Activated T-helper 2 cell treated with anti-CD3 and anti-CD28 coated beads, Interferon-gamma antibody, Interleukin-2, Interleukin-4, amounts not matched to agents 10 μg/mL and 5 μg/mL and 100 μg/mL, durations not matched to agents 14 hours and 24 hours and 36 hours (primary cell): ENCODE measurements at regions not wholly inside any gene's neighbourhood (a gene's known extent, or its start where the extent isn't known, plus 50 kb on each side); places are given as distances from the start of the nearest gene placed in this dataset.

Experiments
- DNase-seq: peaks from one replicate; pipeline ENCODE4 v3.0.0; 2021; ENCODE audit warnings: low spot score
- H3K27ac Mint-ChIP-seq: one replicate; pipeline ENCODE4 v1.8.0; 2021; ENCODE audit warnings: mixed read lengths
- H3K27me3 Mint-ChIP-seq: one replicate; pipeline ENCODE4 v1.8.0; 2021; ENCODE audit warnings: low read depth, mixed read lengths
- H3K36me3 Mint-ChIP-seq: one replicate; pipeline ENCODE4 v1.8.0; 2021; ENCODE audit warnings: low read depth, mixed read lengths
- H3K4me1 Mint-ChIP-seq: one replicate; pipeline ENCODE4 v1.8.0; 2021; ENCODE audit warnings: low read depth, mixed read lengths
- H3K4me3 Mint-ChIP-seq: one replicate; pipeline ENCODE4 v1.8.0; 2021; ENCODE audit warnings: low read depth, mild to moderate bottlenecking, moderate library complexity, mixed read lengths
- H3K9me3 Mint-ChIP-seq: one replicate; pipeline ENCODE4 v1.8.0; 2021; ENCODE audit warnings: mixed read lengths
- intact Hi-C: fragments of 100-400 bp; cut with micrococcal nuclease; formaldehyde crosslinking; loops from one replicate; pipeline ENCODE4 v1.15.1; 2023

- no peaks in the 10 kb centered on the region for H3K4me1 Mint-ChIP-seq
- DNase-seq, result no peak
These were observed 50.3 kb upstream of the CNIH3 start for GRCh38 chr1:224565611-224566406.

More at GRCh38 chr1:224565611-224566406, 50.3 kb upstream of the CNIH3 start:
- Mint-ChIP-seq H3K9me3 (no peaks in the 10 kb centered on the region), H3K27ac (no peak overlapping the region), H3K27me3 (peaks cover 3% of the 10 kb centered on the region), H3K4me3 (no peak overlapping the region), H3K36me3 (no peaks in the 10 kb centered on the region)
- intact Hi-C loops, result no loop called here
